HEK293 (cell line): ENCODE measurements at regions not wholly inside any gene's neighbourhood (a gene's known extent, or its start where the extent isn't known, plus 50 kb on each side); places are given as distances from the start of the nearest gene placed in this dataset.

ENCODE experiments used
- CTCF ChIA-PET: fragments of 350-600 bp; formaldehyde crosslinking; extraction: SDS; loops from one replicate; lab custom pipeline; 2021; ENCODE audit warnings: antibody characterized with exemption; lab: Yijun Ruan, JAX
- POLR2A ChIA-PET: fragments of 300-600 bp; formaldehyde crosslinking; extraction: SDS; loops from one replicate; lab custom pipeline; 2020; ENCODE audit warnings: antibody characterized with exemption, inconsistent platforms; lab: Yijun Ruan, JAX
- H3K27ac ChIP-seq: fragments of 200-500 bp; sonication (Bioruptor generic); 2 replicates; pipeline ENCODE4 v1.5.1; 2014; ENCODE audit warnings: low read depth, low read length, control low read depth, inconsistent platforms; ENCODE audit errors: extremely low read depth
- H3K36me3 ChIP-seq, 2 experiments: fragments of 200-500 bp in 1 of 2; sonication (Bioruptor generic) in 1 of 2; 1 replicate in 1 of 2; 2 replicates in 1 of 2; pipeline ENCODE4 v1.5.1; 2014 to 2017; ENCODE audit warnings: inconsistent platforms in 2 of 2, low read length in 2 of 2; ENCODE audit not compliant: control insufficient read depth in 2 of 2, insufficient read depth in 1 of 2
- H3K4me1 ChIP-seq: fragments of 200-500 bp; sonication (Bioruptor generic); 2 replicates; pipeline ENCODE4 v1.5.1; 2014; ENCODE audit warnings: mild to moderate bottlenecking, low read length, inconsistent platforms; ENCODE audit not compliant: control insufficient read depth, insufficient read depth
- H3K4me3 ChIP-seq: 2 replicates; pipeline ENCODE4 v1.5.1; 2011; ENCODE audit warnings: low read depth, mild to moderate bottlenecking, control low read depth, low read length, moderate library complexity
- H3K9me3 ChIP-seq: fragments of 200-500 bp; sonication (Bioruptor generic); 2 replicates; pipeline ENCODE4 v1.5.1; 2014; ENCODE audit warnings: low read depth, low read length, inconsistent platforms; ENCODE audit not compliant: control insufficient read depth, insufficient read depth
- BCL11A ChIP-seq: fragments of 450-650 bp; formaldehyde crosslinking; IDR thresholded peaks from 2 replicates; pipeline ENCODE4 v1.5.1; 2016; ENCODE audit warnings: low read depth, missing biosample characterization, missing genetic modification characterization
- GLI4 ChIP-seq: fragments of 450-650 bp; formaldehyde crosslinking; IDR thresholded peaks from 2 replicates; pipeline ENCODE4 v1.5.1; 2016; ENCODE audit warnings: missing biosample characterization, missing genetic modification characterization
- GLIS2 ChIP-seq: fragments of 450-650 bp; formaldehyde crosslinking; IDR thresholded peaks from 2 replicates; pipeline ENCODE4 v1.5.1; 2016; ENCODE audit warnings: missing biosample characterization, missing genetic modification characterization
- KLF16 ChIP-seq: fragments of 450-650 bp; formaldehyde crosslinking; IDR thresholded peaks from 2 replicates; pipeline ENCODE4 v1.5.1; 2017; ENCODE audit warnings: missing biosample characterization, missing genetic modification characterization
- KLF7 ChIP-seq: fragments of 450-650 bp; formaldehyde crosslinking; IDR thresholded peaks from 2 replicates; pipeline ENCODE4 v1.5.1; 2016; ENCODE audit warnings: missing biosample characterization, missing genetic modification characterization, borderline replicate concordance
- MZF1 ChIP-seq: fragments of 450-650 bp; formaldehyde crosslinking; IDR thresholded peaks from 2 replicates; pipeline ENCODE4 v1.5.1; 2017; ENCODE audit warnings: missing biosample characterization, missing genetic modification characterization, borderline replicate concordance
- SETDB1 ChIP-seq: IDR thresholded peaks from one replicate; pipeline ENCODE4 v1.6.1; 2017; ENCODE audit warnings: mild to moderate bottlenecking, low read length, moderate library complexity, mixed read lengths; ENCODE audit not compliant: insufficient read length
- WT1 ChIP-seq: fragments of 450-650 bp; formaldehyde crosslinking; IDR thresholded peaks from 2 replicates; pipeline ENCODE4 v1.5.1; 2016; ENCODE audit warnings: missing biosample characterization, missing genetic modification characterization
- ZBTB49 ChIP-seq: fragments of 450-650 bp; formaldehyde crosslinking; IDR thresholded peaks from 2 replicates; pipeline ENCODE4 v1.5.1; 2016; ENCODE audit warnings: missing biosample characterization, missing genetic modification characterization, low read depth
- ZNF311 ChIP-seq: fragments of 450-650 bp; formaldehyde crosslinking; IDR thresholded peaks from 2 replicates; pipeline ENCODE4 v1.5.1; 2017; ENCODE audit warnings: missing biosample characterization, missing genetic modification characterization, borderline replicate concordance
- ZNF350 ChIP-seq: fragments of 450-650 bp; formaldehyde crosslinking; IDR thresholded peaks from 2 replicates; pipeline ENCODE4 v1.5.0; 2017; ENCODE audit warnings: missing biosample characterization, mild to moderate bottlenecking, missing genetic modification characterization
- ZNF394 ChIP-seq: fragments of 450-650 bp; formaldehyde crosslinking; IDR thresholded peaks from 2 replicates; pipeline ENCODE4 v1.5.1; 2016; ENCODE audit warnings: missing biosample characterization, missing genetic modification characterization, mild to moderate bottlenecking, moderate library complexity, borderline replicate concordance
- ZNF398 ChIP-seq: fragments of 450-650 bp; formaldehyde crosslinking; IDR thresholded peaks from 2 replicates; pipeline ENCODE4 v1.5.1; 2017; ENCODE audit warnings: missing biosample characterization, missing genetic modification characterization
- ZNF416 ChIP-seq: fragments of 450-650 bp; formaldehyde crosslinking; IDR thresholded peaks from 2 replicates; pipeline ENCODE4 v1.5.1; 2016; ENCODE audit warnings: missing biosample characterization, missing genetic modification characterization
- ZNF501 ChIP-seq: fragments of 450-650 bp; formaldehyde crosslinking; IDR thresholded peaks from 2 replicates; pipeline ENCODE4 v1.5.1; 2016; ENCODE audit warnings: missing biosample characterization, missing genetic modification characterization
- ZNF530 ChIP-seq: fragments of 450-650 bp; formaldehyde crosslinking; IDR thresholded peaks from 2 replicates; pipeline ENCODE4 v1.5.1; 2016; ENCODE audit warnings: low read depth, missing biosample characterization, missing genetic modification characterization
- ZNF626 ChIP-seq: fragments of 450-650 bp; sonication (Bioruptor Pico); formaldehyde crosslinking; IDR thresholded peaks from 2 replicates; pipeline ENCODE4 v1.5.1; 2018; ENCODE audit warnings: missing biosample characterization, missing genetic modification characterization, inconsistent platforms
- ZNF660 ChIP-seq: fragments of 450-650 bp; IDR thresholded peaks from 2 replicates; pipeline ENCODE4 v1.5.1; 2018; ENCODE audit warnings: missing biosample characterization, mild to moderate bottlenecking, missing genetic modification characterization
- ZNF677 ChIP-seq: fragments of 450-650 bp; IDR thresholded peaks from 2 replicates; pipeline ENCODE4 v1.5.0; 2018; ENCODE audit warnings: missing biosample characterization, mild to moderate bottlenecking, missing genetic modification characterization, moderate library complexity
- ZNF747 ChIP-seq: fragments of 450-650 bp; formaldehyde crosslinking; IDR thresholded peaks from 2 replicates; pipeline ENCODE4 v1.5.1; 2016; ENCODE audit warnings: missing biosample characterization, missing genetic modification characterization
- TF ChIP-seq, protein P1 (sequence below): IDR thresholded peaks from 2 replicates; pipeline ENCODE4 v1.6.1; 2011; ENCODE audit warnings: mild to moderate bottlenecking, low read depth, low read length, borderline replicate concordance
- TF ChIP-seq, protein P2 (sequence below): fragments of 450-650 bp; formaldehyde crosslinking; IDR thresholded peaks from 2 replicates; pipeline ENCODE4 v1.5.1; 2016; ENCODE audit warnings: missing biosample characterization, missing genetic modification characterization

GRCh38 chr22:22395245-22395644 lies 113.3 kb downstream of the ZNF280B start:
- H3K4me3 ChIP-seq, result no peak overlapping the region
- POLR2A ChIA-PET, result interaction anchor here (0.8 kb wide), 1 partner anchor 10 kb away, joined by 4 read pairs; no protein-coding TSS in a partner anchor

GRCh38 chr22:22396741-22397291 lies 111.7 kb downstream of the ZNF280B start:
- ChIA-PET POLR2A (no interaction called here), CTCF (interaction anchor here (0.6 to 2.1 kb wide), 14 partner anchors 12 to 750 kb away, joined by 3 to 7 read pairs (median 4); no protein-coding TSS in a partner anchor)
- no peaks in the 10 kb centered on the region for H3K36me3 ChIP-seq
- H3K4me3 ChIP-seq, result no peak overlapping the region
- H3K27ac ChIP-seq, result no peak overlapping the region
- TF ChIP-seq ZNF394 (tag by site-specific recombination), result no peak
- TF ChIP-seq, protein P1, sequence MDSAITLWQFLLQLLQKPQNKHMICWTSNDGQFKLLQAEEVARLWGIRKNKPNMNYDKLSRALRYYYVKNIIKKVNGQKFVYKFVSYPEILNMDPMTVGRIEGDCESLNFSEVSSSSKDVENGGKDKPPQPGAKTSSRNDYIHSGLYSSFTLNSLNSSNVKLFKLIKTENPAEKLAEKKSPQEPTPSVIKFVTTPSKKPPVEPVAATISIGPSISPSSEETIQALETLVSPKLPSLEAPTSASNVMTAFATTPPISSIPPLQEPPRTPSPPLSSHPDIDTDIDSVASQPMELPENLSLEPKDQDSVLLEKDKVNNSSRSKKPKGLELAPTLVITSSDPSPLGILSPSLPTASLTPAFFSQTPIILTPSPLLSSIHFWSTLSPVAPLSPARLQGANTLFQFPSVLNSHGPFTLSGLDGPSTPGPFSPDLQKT, result no peak
- TF ChIP-seq ZNF747 (tag by site-specific recombination), result no peak
- no peak for TF ChIP-seq ZNF398 (tag by site-specific recombination)
- TF ChIP-seq ZNF530 (tag by site-specific recombination), result no peak
- TF ChIP-seq ZBTB49 (tag by site-specific recombination), result no peak
- no peak for TF ChIP-seq ZNF677 (tag by site-specific recombination)
- no peak for TF ChIP-seq MZF1 (tag by site-specific recombination)
- TF ChIP-seq GLI4 (tag by site-specific recombination), result no peak
- TF ChIP-seq ZNF501 (tag by site-specific recombination), result no peak
- no peak for TF ChIP-seq ZNF311
- H3K9me3 ChIP-seq, result no peaks in the 10 kb centered on the region
- H3K4me1 ChIP-seq, result no peaks in the 10 kb centered on the region

More at GRCh38 chr22:22395245-22395644, 113.3 kb downstream of the ZNF280B start:
- H3K27ac ChIP-seq, result no peak overlapping the region
- H3K4me1 ChIP-seq, result no peaks in the 10 kb centered on the region
- TF ChIP-seq ZNF660 (tag by site-specific recombination) (no peak), BCL11A (no peak), GLI4 (tag by site-specific recombination) (no peak), WT1 (tag by site-specific recombination) (no peak), KLF16 (no peak), KLF7 (no peak), ZNF416 (tag by site-specific recombination) (no peak), GLIS2 (no peak), ZNF350 (tag by site-specific recombination) (no peak), ZNF626 (tag by site-specific recombination) (no peak), ZNF530 (tag by site-specific recombination) (no peak), SETDB1 (no peak)
- TF ChIP-seq, protein P2, sequence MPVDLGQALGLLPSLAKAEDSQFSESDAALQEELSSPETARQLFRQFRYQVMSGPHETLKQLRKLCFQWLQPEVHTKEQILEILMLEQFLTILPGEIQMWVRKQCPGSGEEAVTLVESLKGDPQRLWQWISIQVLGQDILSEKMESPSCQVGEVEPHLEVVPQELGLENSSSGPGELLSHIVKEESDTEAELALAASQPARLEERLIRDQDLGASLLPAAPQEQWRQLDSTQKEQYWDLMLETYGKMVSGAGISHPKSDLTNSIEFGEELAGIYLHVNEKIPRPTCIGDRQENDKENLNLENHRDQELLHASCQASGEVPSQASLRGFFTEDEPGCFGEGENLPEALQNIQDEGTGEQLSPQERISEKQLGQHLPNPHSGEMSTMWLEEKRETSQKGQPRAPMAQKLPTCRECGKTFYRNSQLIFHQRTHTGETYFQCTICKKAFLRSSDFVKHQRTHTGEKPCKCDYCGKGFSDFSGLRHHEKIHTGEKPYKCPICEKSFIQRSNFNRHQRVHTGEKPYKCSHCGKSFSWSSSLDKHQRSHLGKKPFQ (tag by site-specific recombination), result no peak
- no peaks in the 10 kb centered on the region for H3K36me3 ChIP-seq
- CTCF ChIA-PET, result interaction anchor here (0.7 to 3.1 kb wide), 7 partner anchors 11 to 50 kb away, joined by 3 to 12 read pairs (median 5); no protein-coding TSS in a partner anchor
- no peaks in the 10 kb centered on the region for H3K9me3 ChIP-seq
